SK-MEL-5 (cell line): ENCODE measurements at regions not wholly inside any gene's neighbourhood (a gene's known extent, or its start where the extent isn't known, plus 50 kb on each side); places are given as distances from the start of the nearest gene placed in this dataset.

Experiments used
- DNase-seq: peaks from one replicate; pipeline ENCODE4 v3.0.0-alpha.2; 2016; ENCODE audit warnings: low read depth, low spot score
- in situ Hi-C: cut with HindIII; loops from 2 replicates; pipeline ENCODE4 v1.10.0; 2016; ENCODE audit warnings: low sequenced_read_pairs, high pct_unique_total_duplicates, low pct_unique_long_range_greater_than_20kb

- DNase-seq, result no peak
- in situ Hi-C loops, result no loop called here
Observed at GRCh38 chr6:132931936-132932514, 117.7 kb downstream of the RPS12 start.

GRCh38 chr6:132932588-132932987 is 118.2 kb downstream of the RPS12 start:
- DNase-seq, result no peak
- in situ Hi-C loops, result no loop called here

- in situ Hi-C loops, result no loop called here
Observed at GRCh38 chr6:132933090-132933489, 118.7 kb downstream of the RPS12 start.

GRCh38 chr6:132934496-132934895 is 120.1 kb downstream of the RPS12 start:
- DNase-seq, result no peak
- in situ Hi-C loops, result no loop called here

More at GRCh38 chr6:132933090-132933489, 118.7 kb downstream of the RPS12 start:
- no peak for DNase-seq

GRCh38 chr6:132936646-132937045 is 122.3 kb downstream of the RPS12 start:
- in situ Hi-C loops, result no loop called here
- DNase-seq, result no peak

GRCh38 chr6:132937466-132937906 is 123.1 kb downstream of the RPS12 start:
- in situ Hi-C loops, result no loop called here

GRCh38 chr6:132948889-132949288 is 134.5 kb downstream of the RPS12 start:
- no peak for DNase-seq
- in situ Hi-C loops, result no loop called here

More at GRCh38 chr6:132937466-132937906, 123.1 kb downstream of the RPS12 start:
- DNase-seq, result peak; percentile 66

GRCh38 chr6:132950566-132950965 is 136.2 kb downstream of the RPS12 start:
- DNase-seq, result no peak
- in situ Hi-C loops, result no loop called here

GRCh38 chr6:132952031-132952867 is 137.9 kb downstream of the RPS12 start:
- no peak for DNase-seq
- in situ Hi-C loops, result no loop called here

- no peak for DNase-seq
- in situ Hi-C loops, result no loop called here
Observed at GRCh38 chr6:132952986-132953385, 138.6 kb downstream of the RPS12 start.

- no peak for DNase-seq
- in situ Hi-C loops, result no loop called here
Observed at GRCh38 chr6:132954222-132954621, 139.9 kb downstream of the RPS12 start.

- in situ Hi-C loops, result no loop called here
Observed at GRCh38 chr6:132954936-132955335, 140.6 kb downstream of the RPS12 start.

GRCh38 chr6:132959639-132960326 is 145.4 kb downstream of the RPS12 start:
- in situ Hi-C loops, result no loop called here
- no peak for DNase-seq

More at GRCh38 chr6:132954936-132955335, 140.6 kb downstream of the RPS12 start:
- DNase-seq, result no peak

GRCh38 chr6:132960720-132961119 is 146.4 kb downstream of the RPS12 start:
- in situ Hi-C loops, result no loop called here
- no peak for DNase-seq

- no peak for DNase-seq
- in situ Hi-C loops, result no loop called here
Observed at GRCh38 chr6:132961122-132961521, 146.8 kb downstream of the RPS12 start.

- in situ Hi-C loops, result no loop called here
Observed at GRCh38 chr6:132961610-132962009, 147.2 kb downstream of the RPS12 start.

GRCh38 chr6:132962936-132963868 is 148.8 kb downstream of the RPS12 start:
- in situ Hi-C loops, result no loop called here
- DNase-seq, result peak; percentile 80

More at GRCh38 chr6:132961610-132962009, 147.2 kb downstream of the RPS12 start:
- peak; percentile 55 for DNase-seq
